Amygdala (tissue), 56 donors: ENCODE measurements at regions not wholly inside any gene's neighbourhood (a gene's known extent, or its start where the extent isn't known, plus 50 kb on each side); places are given as distances from the start of the nearest gene placed in this dataset.
A peak's percentile ranks its signal among the peaks of the same experiment; 100 is the strongest.

Experiments used
- DNase-seq, 56 donors: peaks; one replicate each; lab custom pipeline; 2025; lab: John Stamatoyannopoulos, UW

DNA sequence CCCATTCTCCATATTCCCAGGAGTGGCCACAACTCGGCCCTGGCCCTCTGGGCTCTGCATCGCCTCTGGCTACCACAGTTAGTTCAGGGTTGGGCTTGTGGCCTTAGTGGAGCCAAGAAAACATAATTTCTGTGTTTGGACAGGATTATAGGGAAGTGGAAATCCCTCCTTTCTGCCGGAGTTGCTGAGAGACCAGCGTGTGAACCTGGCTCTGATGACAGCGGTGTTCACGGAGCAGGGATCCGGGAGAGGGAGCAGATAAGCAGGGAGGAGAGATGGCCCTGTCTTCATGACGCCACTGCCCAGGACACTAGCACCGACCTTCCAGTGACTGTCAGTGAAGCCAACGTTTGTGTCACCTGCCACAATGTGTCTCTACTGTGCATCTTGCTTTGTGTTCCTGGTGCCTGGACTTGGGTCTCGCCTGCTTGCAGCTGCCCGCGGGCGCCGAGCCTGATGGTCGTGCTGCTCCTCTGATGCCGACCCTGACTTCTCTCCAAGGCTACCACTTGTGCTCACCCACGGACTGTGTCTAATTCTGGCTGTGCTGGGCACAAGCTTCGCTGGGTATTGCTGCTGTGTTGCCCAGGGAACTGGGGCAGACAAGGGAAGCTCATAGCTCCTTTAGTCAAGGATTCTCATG, 67.0 kb upstream of the VIPR2 start:
- DNase-seq = peak in 27 of 56 donors; percentile 2 to 69 (median 25)

DNA sequence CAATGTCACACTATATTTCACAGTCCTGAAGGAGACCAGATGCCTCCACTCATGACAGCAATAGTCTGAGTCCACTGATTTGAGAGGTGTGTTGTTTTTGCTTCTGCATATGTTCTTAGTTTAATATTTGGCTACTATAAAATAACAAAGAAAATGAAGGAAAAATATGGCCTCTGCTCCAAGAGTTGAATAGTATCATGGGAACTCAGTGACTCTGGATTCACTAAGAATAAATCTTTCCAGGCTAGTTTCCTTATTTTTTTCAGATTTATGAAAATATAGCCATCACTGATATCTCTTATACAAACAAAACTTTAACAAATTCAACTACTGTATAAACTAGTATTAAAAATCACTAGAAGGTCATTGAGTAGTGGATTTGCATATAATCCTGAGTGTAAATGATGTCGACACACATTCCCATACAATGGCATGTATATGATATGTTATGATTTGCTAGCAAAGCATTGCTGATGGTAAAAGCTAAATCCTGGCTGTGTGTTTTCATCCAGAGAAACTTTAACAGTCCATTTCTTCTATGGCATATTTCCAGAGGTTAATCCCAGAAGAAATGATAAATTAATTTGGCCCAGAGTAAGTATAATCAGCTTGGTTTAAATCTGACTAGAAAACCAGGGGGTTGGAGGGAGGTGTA, 66.0 kb upstream of the VIPR2 start:
- no peak for DNase-seq

DNA sequence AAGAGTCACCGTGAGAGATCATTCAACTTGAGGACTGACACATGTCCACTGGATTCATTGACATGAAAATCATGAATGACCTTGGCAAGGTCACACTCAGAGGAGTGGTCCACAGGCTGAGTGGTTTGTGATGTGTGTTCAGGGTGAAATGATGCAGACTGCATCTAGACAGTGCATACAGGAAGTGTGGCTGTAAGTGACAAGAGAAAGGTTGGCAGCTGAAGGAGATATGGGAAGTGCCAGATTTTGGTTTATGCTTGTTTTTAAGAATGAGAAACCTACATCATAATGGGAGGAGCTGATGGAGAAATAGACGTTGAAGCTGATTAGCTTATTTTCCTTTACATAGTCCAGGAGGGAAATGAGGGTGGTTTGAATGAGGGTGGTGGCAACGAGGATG, 64.8 kb upstream of the VIPR2 start:
- DNase-seq = no peak

DNA sequence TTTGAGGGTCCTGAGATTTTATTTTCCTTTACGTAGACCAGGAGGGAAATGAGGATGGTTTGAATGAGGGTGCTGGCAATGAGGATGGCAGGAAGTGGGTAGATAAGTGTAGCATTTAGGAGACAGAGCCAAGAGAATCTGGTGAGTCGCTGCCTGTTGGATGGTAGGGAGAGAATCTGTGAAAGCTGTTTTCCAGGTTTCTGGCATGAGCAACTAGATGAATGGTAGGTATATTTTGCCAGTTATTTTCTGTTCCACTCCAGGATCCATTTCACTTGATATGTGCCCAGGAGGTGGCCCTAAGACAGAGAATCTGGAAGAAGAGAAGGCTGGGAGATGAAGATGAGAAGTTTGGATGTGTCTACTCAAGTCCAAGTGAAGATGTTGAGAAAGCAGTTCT, 63.3 kb upstream of the VIPR2 start:
- DNase-seq = no peak

DNA sequence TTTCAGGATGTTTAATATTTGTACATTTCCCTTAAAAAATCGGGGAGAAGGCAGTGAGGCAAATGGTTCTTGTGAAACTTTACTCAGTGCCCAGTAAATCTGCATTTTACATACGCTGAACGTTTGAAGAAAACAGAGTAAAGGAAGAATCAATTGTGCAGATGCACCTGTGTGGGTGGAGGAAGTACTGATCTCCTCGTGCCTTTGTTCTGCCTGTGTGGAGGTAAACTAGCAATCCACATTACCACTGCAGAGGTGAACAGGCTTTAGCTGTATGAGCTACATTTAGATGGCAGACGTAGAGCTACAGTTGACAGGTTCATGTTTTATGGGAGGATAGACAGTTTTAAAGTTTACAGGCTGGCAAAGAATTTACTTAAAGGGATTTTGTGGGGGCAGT, 62.7 kb upstream of the VIPR2 start:
- no peak for DNase-seq

DNA sequence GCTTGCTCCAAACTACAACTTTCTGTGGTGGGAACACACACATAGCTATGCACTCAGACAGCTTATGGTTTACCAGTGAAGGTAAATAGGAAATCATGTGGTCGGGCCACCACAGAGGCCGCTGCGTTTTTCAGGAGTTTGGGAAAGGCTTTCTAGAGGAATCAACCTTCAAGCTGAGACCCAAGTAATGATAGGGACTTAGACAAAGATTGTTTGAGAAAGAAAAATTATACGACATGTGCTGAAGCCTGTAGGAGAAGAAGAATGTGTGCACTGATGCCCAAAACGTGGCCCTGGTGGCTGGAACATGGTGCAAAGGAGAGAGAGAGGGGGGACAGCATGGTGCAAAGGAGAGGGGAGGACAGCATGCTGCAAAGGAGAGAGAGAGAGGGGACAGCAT, 61.2 kb upstream of the VIPR2 start:
- no peak for DNase-seq

DNA sequence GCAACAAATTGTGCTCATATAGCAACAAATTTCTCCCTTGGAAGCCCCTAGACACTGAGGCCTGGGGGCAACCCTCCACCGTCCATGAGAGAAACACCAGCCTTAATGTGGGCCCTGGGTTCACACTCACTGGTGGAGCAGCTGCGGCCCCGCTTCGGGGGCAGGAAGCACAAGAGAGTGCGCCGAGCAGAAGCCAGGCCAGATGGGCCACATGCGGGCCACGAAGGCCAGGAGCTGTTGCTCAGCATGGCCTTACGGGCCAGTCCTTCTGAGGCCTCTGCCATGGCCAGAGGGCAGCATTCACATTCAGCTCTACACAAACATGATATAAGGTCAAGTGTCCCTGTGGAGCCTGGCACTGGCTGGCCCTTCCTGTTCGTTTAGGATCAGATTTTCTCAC, 60.0 kb upstream of the VIPR2 start:
- no peak for DNase-seq

DNA sequence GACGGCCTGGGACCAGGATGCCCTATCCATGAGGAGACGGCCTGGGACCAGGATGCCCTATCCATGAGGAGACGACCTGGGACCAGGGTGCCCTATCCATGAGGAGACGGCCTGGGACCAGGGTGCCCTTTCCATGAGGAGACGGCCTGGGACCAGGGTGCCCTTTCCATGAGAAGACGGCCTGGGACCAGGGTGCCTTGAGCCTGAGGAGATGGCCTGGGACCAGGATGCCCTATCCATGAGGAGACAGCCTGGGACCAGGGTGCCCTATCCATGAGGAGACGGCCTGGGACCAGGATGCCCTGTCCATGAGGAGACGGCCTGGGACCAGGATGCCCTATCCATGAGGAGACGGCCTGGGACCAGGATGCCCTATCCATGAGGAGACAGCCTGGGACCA, 58.6 kb upstream of the VIPR2 start:
- peak in 3 of 56 donors; percentile 27 to 50 (median 39) for DNase-seq

DNA sequence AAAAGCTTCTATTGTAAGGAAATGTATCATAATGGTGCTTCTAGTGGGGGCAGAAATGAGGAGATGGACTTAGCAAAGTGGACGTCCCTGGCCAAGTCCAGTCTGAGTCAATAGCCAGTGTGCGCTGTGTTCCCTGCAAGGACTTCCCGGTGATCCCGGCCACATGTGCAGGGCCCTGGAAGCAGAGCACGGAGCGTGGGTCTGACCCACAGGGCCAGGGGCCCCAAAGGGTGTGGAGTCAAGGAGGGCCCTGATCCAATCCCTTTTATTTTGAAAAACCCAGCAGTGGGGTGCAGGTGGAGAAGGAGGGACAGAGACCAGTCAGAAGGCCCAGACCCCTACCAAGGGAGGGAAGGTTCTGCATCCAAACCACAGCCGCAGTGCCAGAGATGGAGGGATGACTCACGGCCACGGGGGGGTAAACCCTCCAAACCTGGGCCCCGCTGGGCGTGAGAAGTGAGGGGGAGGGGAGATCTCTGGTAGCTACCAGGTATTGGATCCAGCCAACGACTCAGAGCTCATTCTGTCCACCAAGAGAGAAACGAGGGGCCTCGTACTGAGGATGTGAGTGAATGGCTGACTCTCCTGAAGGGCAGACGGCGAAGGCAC, 57.2 kb upstream of the VIPR2 start:
- no peak for DNase-seq

DNA sequence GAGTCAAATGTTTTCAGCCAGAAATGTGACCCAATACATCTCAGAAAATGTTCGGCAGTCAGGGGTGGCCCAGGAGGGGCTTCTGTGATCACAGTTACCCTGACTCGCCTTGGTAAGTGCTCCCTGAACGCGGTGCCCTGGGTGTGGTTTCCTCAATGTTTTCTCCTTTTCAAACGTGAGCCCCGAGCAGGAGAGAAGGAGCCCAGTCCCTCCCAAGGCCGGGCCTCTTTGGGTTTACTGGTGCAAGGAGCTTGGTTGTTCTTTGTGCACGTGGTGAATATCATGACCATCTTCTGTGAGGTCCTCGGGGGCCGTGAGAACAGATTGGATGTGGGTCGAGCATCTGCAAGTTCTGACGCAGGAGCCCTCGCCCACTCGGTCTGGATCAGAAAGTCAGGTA, 55.8 kb upstream of the VIPR2 start:
- no peak for DNase-seq

DNA sequence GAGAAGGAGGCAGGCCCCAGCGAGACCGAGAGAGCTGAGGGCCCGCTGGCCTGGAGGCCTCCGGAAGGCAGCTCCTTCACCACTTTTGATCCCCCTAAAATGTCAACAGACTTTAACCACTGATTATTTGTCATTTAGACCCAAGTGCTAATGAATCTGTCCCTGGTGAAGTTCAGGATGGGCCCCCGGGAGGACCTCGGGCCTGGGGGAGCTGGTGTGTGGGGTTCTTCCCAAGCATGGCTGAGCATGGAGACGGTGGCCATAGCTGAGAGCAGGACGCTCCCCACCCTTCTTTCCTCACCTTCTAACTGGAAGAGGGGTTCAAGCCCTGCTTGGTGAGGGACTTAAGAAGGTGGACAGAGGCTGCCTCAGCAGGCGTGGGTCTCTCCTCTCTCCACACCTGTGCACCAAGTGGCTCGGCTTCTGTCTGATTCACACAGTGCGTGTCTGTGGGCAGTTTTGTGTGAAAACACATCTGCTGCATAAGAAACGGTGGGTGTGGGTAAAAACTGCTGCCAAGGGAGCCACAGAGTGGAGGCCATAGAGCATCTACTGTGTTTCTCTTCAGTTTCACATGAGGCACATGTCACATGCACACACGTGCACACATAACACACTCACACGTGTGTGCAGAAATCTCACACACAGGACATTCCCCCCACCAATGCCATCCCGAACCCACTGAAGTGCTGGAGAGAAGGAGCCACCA, 53.5 kb upstream of the VIPR2 start:
- DNase-seq = no peak

DNA sequence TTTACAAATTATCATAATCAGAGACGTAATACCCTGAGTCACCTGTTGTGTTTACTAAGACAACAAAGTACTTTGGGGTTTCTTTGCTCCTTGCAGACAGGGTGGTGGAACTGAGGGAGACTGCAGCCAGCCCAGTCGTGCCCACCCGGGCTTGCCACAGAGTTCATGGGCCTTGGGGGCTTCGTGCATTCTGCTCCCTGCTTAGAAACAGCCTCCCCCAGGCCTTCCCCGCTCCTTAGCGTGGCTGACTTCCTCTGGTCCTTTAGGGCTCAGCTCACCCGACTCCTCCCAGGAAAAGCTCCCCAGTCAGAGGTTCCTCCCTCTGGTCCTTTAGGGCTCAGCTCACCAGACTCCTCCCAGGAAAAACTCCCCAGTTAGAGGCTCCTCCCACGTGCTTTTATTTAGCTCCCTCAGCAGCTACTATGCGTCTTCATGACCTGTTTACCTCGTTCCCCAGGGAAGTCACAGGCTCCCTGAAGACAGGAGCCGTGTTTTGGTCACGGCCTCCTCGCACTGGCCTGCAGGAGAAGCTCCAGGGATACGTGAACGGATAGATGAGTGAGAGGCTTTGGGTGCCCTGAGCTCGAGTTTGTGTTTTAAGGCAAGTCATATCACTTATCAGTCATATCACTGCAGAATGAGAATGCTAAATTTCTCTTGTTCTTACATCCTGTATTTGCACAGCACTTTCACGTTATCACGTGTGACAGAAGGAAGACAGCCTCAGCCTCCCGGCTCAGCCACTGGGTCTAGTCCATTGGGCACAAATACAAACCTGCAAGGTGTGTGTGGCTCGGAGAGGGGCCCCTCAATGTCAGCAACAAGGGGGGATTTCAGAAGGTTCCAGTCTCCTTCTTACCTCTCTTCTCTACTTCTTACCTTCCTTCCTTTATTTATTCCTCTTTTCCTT, 52.7 kb upstream of the VIPR2 start:
- no peak for DNase-seq

DNA sequence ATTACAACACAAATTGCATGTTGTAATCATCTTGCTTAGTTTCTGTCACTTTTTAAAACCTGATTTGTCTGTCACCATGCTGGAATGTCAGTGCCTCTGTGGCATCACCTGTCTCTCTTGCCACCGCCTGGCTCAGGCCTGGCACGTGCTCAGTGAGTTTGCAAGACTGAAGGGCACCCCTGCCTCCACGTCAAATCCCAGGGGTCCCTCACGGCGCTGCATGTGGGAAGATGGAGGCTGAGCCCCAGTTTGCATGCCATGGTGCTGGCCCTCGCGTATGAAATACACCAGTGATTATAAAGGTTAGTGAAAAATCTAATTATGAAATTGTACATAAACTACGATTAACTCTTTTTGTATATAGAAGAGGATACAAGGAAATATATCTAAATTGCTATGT, 51.9 kb upstream of the VIPR2 start:
- DNase-seq = no peak

DNA sequence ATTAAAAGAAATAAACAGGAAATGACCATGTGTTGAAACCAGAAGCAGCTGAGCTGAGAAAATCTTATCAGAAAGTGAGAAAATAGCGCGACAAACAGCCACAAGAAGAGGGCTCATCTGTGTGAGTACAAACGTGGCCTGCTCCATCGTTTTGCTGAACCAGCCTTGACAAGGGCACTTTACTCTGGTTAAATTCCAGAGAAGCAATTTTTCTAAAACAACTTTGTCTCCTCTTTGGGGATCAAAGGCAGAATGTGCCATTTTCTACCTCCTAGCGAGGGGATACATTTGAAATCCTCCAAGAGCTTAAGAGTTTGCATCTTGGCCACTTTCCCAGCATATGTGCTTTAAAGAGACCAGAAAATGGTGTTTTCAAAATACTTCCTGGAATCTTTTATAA, 51.3 kb upstream of the VIPR2 start:
- DNase-seq = no peak
